ENCODE measurements at regions not wholly inside any gene's neighbourhood (a gene's known extent, or its start where the extent isn't known, plus 50 kb on each side); places are given as distances from the start of the nearest gene placed in this dataset.
A peak's percentile ranks its signal among the peaks of the same experiment; 100 is the strongest.

DNA sequence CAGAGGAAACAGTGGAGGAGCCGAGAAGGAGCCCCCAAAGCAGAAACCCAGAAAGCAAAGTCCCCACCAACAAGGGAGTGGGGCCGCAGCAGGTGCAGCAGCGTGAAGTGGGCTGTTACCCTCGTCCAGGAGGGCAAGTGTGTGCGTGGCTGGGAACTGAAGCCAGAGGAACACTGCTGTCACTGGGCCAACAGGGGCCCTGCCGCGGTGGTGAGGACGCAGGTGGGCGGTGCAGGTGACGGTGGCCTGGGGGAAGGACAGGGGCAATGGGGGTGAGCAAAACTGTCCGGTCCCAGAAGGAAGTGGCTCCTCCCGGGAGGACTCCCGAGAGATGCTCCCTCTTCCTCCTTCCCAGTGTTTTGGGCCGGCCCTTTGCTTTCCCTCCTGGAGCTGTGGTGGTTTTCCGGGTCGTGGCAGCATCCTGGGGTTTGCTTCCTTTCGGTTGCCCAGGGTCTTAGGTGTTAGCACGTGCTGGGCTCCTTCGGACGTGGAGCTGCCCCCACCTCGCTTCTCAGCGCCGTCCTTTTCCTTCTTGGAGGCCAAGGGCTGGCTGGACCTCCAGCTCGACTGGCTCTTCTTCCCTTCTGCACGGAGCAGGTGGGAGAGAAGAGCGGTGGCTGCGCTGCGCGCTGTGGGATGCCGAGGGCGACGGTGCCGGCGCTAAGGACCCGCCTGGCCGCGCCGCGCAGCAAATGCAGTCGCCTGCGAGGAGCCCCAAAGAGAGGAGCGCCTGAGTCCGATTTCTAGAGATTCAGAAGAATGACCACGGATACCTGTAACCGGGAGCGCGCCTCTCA, 62.7 kb upstream of the SLC2A12 start (continued):
- no peak for TF ChIP-seq CTCF (conservative IDR thresholded peaks at IDR 0.05; ENCODE audit: low read depth in 2 of 2)
- TF ChIP-seq NANOG (IDR thresholded peaks at IDR 0.05; ENCODE audit: borderline replicate concordance) = no peak
- TF ChIP-seq EZH2 (IDR thresholded peaks at IDR 0.05; ENCODE audit: low read depth, unreplicated experiment) = no peak
- TF ChIP-seq, protein P1, sequence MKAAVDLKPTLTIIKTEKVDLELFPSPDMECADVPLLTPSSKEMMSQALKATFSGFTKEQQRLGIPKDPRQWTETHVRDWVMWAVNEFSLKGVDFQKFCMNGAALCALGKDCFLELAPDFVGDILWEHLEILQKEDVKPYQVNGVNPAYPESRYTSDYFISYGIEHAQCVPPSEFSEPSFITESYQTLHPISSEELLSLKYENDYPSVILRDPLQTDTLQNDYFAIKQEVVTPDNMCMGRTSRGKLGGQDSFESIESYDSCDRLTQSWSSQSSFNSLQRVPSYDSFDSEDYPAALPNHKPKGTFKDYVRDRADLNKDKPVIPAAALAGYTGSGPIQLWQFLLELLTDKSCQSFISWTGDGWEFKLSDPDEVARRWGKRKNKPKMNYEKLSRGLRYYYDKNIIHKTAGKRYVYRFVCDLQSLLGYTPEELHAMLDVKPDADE (IDR thresholded peaks at IDR 0.05) = no peak
- no peak for TF ChIP-seq REST (IDR thresholded peaks at IDR 0.05; ENCODE audit: unreplicated experiment)

DNA sequence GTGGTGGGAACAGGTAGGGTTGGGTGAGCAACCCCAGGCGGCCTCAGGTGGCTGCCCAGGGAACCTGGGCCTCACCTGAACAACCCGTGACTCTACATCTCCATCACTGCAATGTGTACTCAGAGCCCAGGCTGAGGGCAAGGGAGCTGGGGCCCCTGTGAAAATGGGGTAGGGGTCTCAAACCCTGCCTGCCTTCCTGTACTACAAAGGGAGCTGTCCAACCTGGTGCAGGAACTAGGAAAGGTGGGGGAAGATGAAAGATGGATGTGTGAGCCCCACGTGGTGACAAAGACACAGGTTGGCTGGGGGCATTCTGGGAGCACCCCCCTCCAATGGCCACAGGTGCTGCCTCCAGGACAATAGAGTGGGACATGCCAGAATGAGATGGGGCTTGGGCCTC, 62.1 kb upstream of the SLC2A12 start:
- H3K4me2 ChIP-seq = no peak overlapping the region
- no peaks in the 10 kb centered on the region for H3K9me2 ChIP-seq (ENCODE audit: insufficient read depth)
- H3K4me1 ChIP-seq (ENCODE audit: insufficient read depth) = no peaks in the 10 kb centered on the region
- ATAC-seq = no peak
- Mint-ChIP-seq H3K27ac (no peak overlapping the region), H3K4me3 (no peak overlapping the region), H3K27me3 (ENCODE audit: insufficient read depth, low read depth, poor library complexity) (peaks cover 2% of the 10 kb centered on the region), H3K4me1 (no peaks in the 10 kb centered on the region; the same call in 2 of the 3 replicates), H3K9me3 (no peaks in the 10 kb centered on the region), H3K36me3 (ENCODE audit: low read depth) (no peaks in the 10 kb centered on the region)
- no peak for TF ChIP-seq NANOG (IDR thresholded peaks at IDR 0.05; ENCODE audit: borderline replicate concordance)
- TF ChIP-seq REST (IDR thresholded peaks at IDR 0.05; ENCODE audit: unreplicated experiment) = peak; percentile 31
- no peaks in the 10 kb centered on the region for H3F3A ChIP-seq (replicated peaks; ENCODE audit: low read depth)
- H2AFZ ChIP-seq = no peak overlapping the region
- H3K27ac ChIP-seq (ENCODE audit: low read depth) = no peak overlapping the region
- no peaks in the 10 kb centered on the region for H4K20me1 ChIP-seq (replicated peaks; ENCODE audit: insufficient read depth)
- H3K4me3 ChIP-seq = no peak overlapping the region
- H3K27me3 ChIP-seq (ENCODE audit: insufficient read depth) = no peaks in the 10 kb centered on the region
- no peaks in the 10 kb centered on the region for H3K36me3 ChIP-seq (ENCODE audit: insufficient read depth)
- no peaks in the 10 kb centered on the region for H3K79me2 ChIP-seq (replicated peaks; ENCODE audit: insufficient read depth)
- no peak for DNase-seq (ENCODE audit: low spot score)
